ENCODE measurements at regions not wholly inside any gene's neighbourhood (a gene's known extent, or its start where the extent isn't known, plus 50 kb on each side); places are given as distances from the start of the nearest gene placed in this dataset.

DNA sequence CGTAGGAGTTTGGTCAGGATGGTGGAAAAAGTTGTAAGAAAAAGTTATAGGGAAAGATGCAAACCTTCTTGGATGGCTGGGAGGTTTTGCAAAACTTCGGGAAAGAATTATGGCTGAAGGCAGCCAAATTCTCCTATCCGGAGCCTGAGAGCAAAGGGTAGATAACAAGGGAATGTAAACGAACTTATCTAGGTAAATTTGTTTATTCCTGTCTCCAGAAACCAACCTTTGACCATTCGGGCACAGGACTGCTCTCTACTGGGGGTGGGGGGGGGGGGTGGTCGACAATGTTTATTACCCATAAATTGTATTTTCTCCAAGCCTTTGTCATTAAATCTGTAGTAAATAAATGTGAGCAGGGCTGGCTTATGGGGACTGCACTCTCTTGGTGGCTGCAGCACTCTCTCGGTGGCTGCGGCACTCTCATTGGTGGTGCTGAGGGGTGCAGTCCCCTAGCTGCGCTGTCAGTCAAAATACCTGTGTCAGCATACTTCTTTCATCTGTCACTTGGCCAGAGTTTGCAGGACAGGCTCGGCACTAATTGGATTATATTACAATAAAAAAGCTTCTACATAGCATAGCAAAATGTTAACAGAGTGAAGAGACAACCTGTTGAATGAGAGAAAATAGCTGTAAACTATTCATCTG is 827.8 kb downstream of the SH3BGRL start:
- H3K79me2 ChIP-seq (ENCODE audit: insufficient read depth), result no peaks in the 10 kb centered on the region
- H3F3A ChIP-seq (replicated peaks; ENCODE audit: insufficient read depth), result no peaks in the 10 kb centered on the region
- H4K20me1 ChIP-seq (ENCODE audit: insufficient read depth), result no peaks in the 10 kb centered on the region
- H2AFZ ChIP-seq (ENCODE audit: low read depth), result no peak overlapping the region
- H3K9me2 ChIP-seq, result no peaks in the 10 kb centered on the region
- TF ChIP-seq, protein P1, sequence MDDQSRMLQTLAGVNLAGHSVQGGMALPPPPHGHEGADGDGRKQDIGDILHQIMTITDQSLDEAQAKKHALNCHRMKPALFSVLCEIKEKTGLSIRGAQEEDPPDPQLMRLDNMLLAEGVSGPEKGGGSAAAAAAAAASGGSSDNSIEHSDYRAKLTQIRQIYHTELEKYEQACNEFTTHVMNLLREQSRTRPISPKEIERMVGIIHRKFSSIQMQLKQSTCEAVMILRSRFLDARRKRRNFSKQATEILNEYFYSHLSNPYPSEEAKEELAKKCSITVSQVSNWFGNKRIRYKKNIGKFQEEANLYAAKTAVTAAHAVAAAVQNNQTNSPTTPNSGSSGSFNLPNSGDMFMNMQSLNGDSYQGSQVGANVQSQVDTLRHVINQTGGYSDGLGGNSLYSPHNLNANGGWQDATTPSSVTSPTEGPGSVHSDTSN (IDR thresholded peaks at IDR 0.05), result no peak
- TF ChIP-seq SMC3 (IDR thresholded peaks at IDR 0.05; ENCODE audit: low read depth, low read length), result no peak
- TF ChIP-seq SIN3A (IDR thresholded peaks at IDR 0.05; ENCODE audit: borderline replicate concordance, low read depth, low read length), result no peak
- no peak for TF ChIP-seq YY1 (IDR thresholded peaks at IDR 0.05; ENCODE audit: low read depth)
- H3K4me3 ChIP-seq (ENCODE audit: low read depth in 2 of 2, low read length in 1 of 2), result no peak overlapping the region
- H3K36me3 ChIP-seq (replicated peaks in 1 of 2; ENCODE audit: control insufficient read depth in 1 of 2, insufficient read depth in 2 of 2, low read length in 1 of 2), result no peaks in the 10 kb centered on the region
- no peak overlapping the region for H3K27ac ChIP-seq (ENCODE audit: low read depth in 2 of 2, low read length in 1 of 2)
- no peak overlapping the region for H3K4me2 ChIP-seq
- ChIA-PET POLR2A (no interaction called here), CTCF (no interaction called here)
- 14% methylated on average over 10 of the region's 10 CpGs for WGBS (ENCODE audit: low lambda C conversion rate)
- H3K4me1 ChIP-seq (ENCODE audit: control insufficient read depth in 1 of 2, insufficient read depth in 2 of 2, low read depth in 1 of 2, low read length in 1 of 2), result no peaks in the 10 kb centered on the region
- H3K9me3 ChIP-seq, result no peaks in the 10 kb centered on the region; the same call in 1 of the 2 replicates
- H3K9ac ChIP-seq, result no peak overlapping the region
- no peak for DNase-seq
- H3K27me3 ChIP-seq (ENCODE audit: insufficient read depth), result no peaks in the 10 kb centered on the region

DNA sequence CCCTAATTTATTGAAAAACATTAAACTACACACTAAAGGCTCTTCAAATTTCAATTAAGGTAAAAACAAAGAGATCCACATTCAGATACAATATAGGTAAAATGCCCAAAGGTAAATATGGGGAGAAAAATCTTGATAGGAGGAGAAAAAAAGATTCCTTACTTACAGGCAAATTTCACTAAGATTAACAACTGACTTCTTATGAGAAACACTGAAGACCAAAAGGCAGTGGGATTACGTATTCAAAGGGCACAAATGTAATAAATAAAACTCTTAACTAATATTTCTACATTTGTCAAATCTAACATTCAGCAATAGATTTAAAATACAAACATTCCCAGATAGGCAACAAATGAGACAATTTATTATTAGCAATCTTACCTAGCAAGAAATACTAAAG is 829.3 kb downstream of the SH3BGRL start:
- Histone ChIP-seq H3K79me2 (ENCODE audit: insufficient read depth) (no peaks in the 10 kb centered on the region), H3K4me2 (no peak overlapping the region), H3K9me3 (no peaks in the 10 kb centered on the region; the same call in 1 of the 2 replicates), H3K4me1 (ENCODE audit: control insufficient read depth in 1 of 2, insufficient read depth in 2 of 2, low read depth in 1 of 2, low read length in 1 of 2) (no peaks in the 10 kb centered on the region), H2AFZ (ENCODE audit: low read depth) (no peak overlapping the region), H3K4me3 (ENCODE audit: low read depth in 2 of 2, low read length in 1 of 2) (no peak overlapping the region), H3K27ac (ENCODE audit: low read depth in 2 of 2, low read length in 1 of 2) (no peak overlapping the region), H3K27me3 (ENCODE audit: insufficient read depth) (no peaks in the 10 kb centered on the region), H3K9ac (no peak overlapping the region), H3K36me3 (replicated peaks in 1 of 2; ENCODE audit: control insufficient read depth in 1 of 2, insufficient read depth in 2 of 2, low read length in 1 of 2) (no peaks in the 10 kb centered on the region), H3K9me2 (no peaks in the 10 kb centered on the region), H3F3A (replicated peaks; ENCODE audit: insufficient read depth) (no peaks in the 10 kb centered on the region), H4K20me1 (ENCODE audit: insufficient read depth) (no peaks in the 10 kb centered on the region)
- ChIA-PET CTCF (no interaction called here), POLR2A (no interaction called here)
- TF ChIP-seq TCF12 (IDR thresholded peaks at IDR 0.05), result no peak
- no peak for TF ChIP-seq SIN3A (IDR thresholded peaks at IDR 0.05; ENCODE audit: borderline replicate concordance, low read depth, low read length)
- TF ChIP-seq IRF3 (IDR thresholded peaks at IDR 0.05; ENCODE audit: low read depth, low read length), result no peak
- no peak for TF ChIP-seq ELF1 (IDR thresholded peaks at IDR 0.05)
- no peak for TF ChIP-seq TAF1 (IDR thresholded peaks at IDR 0.05; ENCODE audit: borderline replicate concordance, low read depth, low read length)
- TF ChIP-seq RCOR1 (IDR thresholded peaks at IDR 0.05; ENCODE audit: low read length), result no peak
- no peak for TF ChIP-seq RXRA (IDR thresholded peaks at IDR 0.05; ENCODE audit: borderline replicate concordance, low read depth)
- TF ChIP-seq JUND (IDR thresholded peaks at IDR 0.05), result no peak
- no peak for TF ChIP-seq USF2 (IDR thresholded peaks at IDR 0.05; ENCODE audit: borderline replicate concordance, low read depth, low read length)
- TF ChIP-seq NFIC (IDR thresholded peaks at IDR 0.05; ENCODE audit: borderline replicate concordance), result no peak
- no peak for TF ChIP-seq FOSL2 (IDR thresholded peaks at IDR 0.05; ENCODE audit: borderline replicate concordance, low read depth)
- no peak for TF ChIP-seq FOXM1 (IDR thresholded peaks at IDR 0.05; ENCODE audit: low read depth)
- TF ChIP-seq EP300 (IDR thresholded peaks at IDR 0.05; ENCODE audit: borderline replicate concordance in 1 of 2, low read depth in 1 of 2, low read length in 1 of 2), result no peak
- no peak for TF ChIP-seq NRF1 (IDR thresholded peaks at IDR 0.05; ENCODE audit: low read depth, low read length)
- 5% methylated on average over 1 of the region's 1 CpG for WGBS (ENCODE audit: low lambda C conversion rate)
- no peak for DNase-seq

All from SK-N-SH (cell line).